Thyroid gland (tissue), 4 donors: ENCODE measurements at regions not wholly inside any gene's neighbourhood (a gene's known extent, or its start where the extent isn't known, plus 50 kb on each side); places are given as distances from the start of the nearest gene placed in this dataset.

ENCODE experiments used
- POLR2A ChIP-seq, 2 donors: fragments of 450-650 bp; IDR thresholded peaks; one replicate each; pipeline ENCODE4 v1.6.1; 2017; ENCODE audit warnings: antibody characterized with exemption in 2 of 2, mild to moderate bottlenecking in 2 of 2, moderate library complexity in 1 of 2
- TF ChIP-seq, protein P1 (sequence below), 6 experiments: fragments of 200-600 bp in 3 of 6; fragments of 450-650 bp in 3 of 6; sonication (generic) in 3 of 6; IDR thresholded peaks; one replicate each; pipeline ENCODE4 v1.5.1; 2016 to 2019; ENCODE audit warnings: antibody characterized with exemption in 6 of 6, mild to moderate bottlenecking in 2 of 6, inconsistent platforms in 1 of 6, moderate library complexity in 1 of 6

DNA sequence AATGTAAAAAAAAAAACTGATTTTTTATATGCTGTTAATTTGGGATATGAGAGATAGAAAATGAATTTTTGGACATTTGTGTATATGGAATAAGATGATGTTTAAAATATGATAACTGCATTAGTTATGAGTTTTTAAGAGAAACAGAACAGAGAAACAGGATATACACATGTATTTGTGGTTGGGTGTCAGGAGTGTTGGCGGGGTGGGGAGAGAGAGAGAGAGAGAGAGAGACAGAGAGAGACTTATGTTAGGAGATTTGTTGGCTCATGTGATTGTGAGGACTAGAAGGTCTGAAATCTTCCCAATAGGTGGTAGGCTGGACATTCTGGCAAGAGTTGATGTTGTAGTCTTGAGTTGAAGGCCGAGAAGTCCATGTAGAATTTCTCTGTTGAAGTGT, 1121.6 kb upstream of the GBE1 start:
- TF ChIP-seq, protein P1, sequence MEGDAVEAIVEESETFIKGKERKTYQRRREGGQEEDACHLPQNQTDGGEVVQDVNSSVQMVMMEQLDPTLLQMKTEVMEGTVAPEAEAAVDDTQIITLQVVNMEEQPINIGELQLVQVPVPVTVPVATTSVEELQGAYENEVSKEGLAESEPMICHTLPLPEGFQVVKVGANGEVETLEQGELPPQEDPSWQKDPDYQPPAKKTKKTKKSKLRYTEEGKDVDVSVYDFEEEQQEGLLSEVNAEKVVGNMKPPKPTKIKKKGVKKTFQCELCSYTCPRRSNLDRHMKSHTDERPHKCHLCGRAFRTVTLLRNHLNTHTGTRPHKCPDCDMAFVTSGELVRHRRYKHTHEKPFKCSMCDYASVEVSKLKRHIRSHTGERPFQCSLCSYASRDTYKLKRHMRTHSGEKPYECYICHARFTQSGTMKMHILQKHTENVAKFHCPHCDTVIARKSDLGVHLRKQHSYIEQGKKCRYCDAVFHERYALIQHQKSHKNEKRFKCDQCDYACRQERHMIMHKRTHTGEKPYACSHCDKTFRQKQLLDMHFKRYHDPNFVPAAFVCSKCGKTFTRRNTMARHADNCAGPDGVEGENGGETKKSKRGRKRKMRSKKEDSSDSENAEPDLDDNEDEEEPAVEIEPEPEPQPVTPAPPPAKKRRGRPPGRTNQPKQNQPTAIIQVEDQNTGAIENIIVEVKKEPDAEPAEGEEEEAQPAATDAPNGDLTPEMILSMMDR (IDR thresholded peaks at IDR 0.05): no peak
- TF ChIP-seq POLR2A (IDR thresholded peaks at IDR 0.05): no peak
